Ovary (tissue), 3 donors: ENCODE measurements at regions not wholly inside any gene's neighbourhood (a gene's known extent, or its start where the extent isn't known, plus 50 kb on each side); places are given as distances from the start of the nearest gene placed in this dataset.

Source experiments
- CTCF ChIP-seq, 3 donors: fragments of 450-650 bp in 2 of 3; fragments of 200-600 bp in 1 of 3; IDR thresholded peaks; one replicate each; pipeline versions ENCODE4 v1.5.1 to v1.8.0; 2016 to 2022; ENCODE audit warnings: antibody characterized with exemption in 3 of 3, mild to moderate bottlenecking in 1 of 3
- EP300 ChIP-seq: sonication (generic); formaldehyde crosslinking; IDR thresholded peaks from one replicate; pipeline ENCODE4 v1.6.1; 2017; ENCODE audit warnings: antibody characterized with exemption
- donor health status: DM: no; HTN: no; CAD: no.

- TF ChIP-seq EP300 (no peak), CTCF (IDR thresholded peaks at IDR 0.05) (no peak)
Observed at GRCh38 chr18:64994370-64994769, 756.4 kb upstream of the CDH7 start.
